T1000 (cell line): ENCODE measurements at regions not wholly inside any gene's neighbourhood (a gene's known extent, or its start where the extent isn't known, plus 50 kb on each side); places are given as distances from the start of the nearest gene placed in this dataset.
"Not testable (repeated sequence)": the region's sequence is repeated elsewhere in the genome, so short reads cannot be mapped to it uniquely, and the experiment has no call there.

Source experiments
- DNase-seq: peaks from one replicate; lab custom pipeline; 2025; ENCODE audit warnings: mixed read lengths; lab: John Stamatoyannopoulos, UW

DNA sequence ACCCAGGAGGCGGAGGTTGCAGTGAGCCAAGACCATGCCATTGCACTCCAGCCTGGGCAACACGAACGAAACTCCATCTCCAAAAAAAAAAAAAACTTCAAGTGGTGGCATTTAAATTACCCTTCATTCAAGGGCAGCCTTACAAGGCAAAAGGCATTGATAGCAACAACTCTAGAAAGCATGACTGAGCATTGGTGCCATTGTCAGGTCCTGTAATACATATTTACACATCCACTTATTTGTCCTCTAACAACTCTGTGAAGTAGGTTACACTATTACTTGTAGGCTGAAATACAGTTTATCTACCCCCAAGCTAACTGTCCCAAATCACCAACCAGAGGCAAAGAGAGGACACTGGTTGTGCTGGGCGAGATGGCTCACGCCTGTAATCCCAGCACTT lies 52.7 kb upstream of the LARP1 start:
- no peak for DNase-seq

DNA sequence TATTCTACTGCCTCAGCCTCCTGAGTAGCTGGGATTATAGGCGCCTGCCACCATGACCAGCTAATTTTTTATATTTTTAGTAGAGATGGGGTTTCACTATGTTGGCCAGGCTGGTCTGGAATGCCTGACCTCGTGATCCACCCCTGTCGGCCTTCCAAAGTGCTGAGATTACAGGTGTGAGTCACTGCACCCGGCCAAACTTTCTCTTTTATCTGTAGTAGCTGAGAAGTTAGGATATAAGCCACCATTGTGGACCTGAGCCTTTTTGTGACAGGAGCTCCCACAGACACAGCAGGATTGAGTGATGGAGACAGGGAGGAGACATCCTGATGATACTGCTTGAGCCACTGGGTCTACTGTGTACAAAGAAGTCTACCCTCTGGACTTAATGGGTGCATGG lies 53.5 kb upstream of the LARP1 start:
- DNase-seq = not testable (repeated sequence)

DNA sequence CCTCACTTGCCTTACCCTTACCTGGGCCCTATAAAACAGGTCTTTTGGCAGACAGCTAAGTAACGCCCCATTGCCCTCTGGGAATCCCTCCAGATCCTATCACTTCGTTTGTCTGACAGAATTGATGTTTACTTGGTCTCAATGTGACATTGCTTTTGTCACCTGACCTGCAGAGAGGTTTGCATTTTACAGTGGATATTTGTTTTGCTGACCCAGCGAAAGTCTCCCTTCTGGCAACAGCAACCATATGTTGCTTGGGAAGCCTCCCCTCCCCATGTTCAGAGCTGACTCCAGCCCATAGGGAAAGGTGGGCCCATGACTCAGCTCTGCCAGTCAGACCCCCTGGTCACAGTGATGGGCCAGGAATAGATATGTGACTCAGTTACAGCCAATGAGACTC lies 54.0 kb upstream of the LARP1 start:
- DNase-seq = no peak

DNA sequence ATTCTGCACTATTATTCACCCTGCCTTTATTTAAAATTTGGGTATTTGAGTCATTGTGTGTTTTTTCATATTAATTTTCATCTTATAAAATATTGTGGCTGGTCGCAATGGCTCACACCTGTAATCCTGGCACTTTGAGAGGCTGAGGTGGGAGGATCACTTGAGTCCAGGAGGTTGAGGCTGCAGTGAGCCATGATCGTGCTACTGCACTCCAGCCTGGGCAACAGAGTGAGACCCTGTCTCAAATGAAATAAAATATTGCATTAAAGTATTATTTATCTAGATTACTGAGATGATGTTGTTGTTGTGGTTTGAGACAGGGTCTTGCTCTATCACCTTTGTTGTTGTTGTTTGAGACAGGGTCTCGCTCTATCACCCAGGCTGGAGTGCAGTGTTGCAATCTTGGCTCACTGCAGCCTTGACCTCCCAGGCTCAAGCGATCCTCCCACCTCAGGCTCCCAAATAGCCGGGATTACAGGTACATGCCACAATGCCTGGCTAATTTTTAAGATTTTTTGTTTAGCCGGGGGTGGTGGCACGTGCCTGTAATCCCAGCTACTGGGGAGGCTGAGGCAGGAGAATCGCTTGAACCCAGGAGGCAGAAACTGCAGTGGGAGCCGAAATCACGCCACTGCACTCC lies 54.8 kb upstream of the LARP1 start:
- DNase-seq = not testable (repeated sequence)

DNA sequence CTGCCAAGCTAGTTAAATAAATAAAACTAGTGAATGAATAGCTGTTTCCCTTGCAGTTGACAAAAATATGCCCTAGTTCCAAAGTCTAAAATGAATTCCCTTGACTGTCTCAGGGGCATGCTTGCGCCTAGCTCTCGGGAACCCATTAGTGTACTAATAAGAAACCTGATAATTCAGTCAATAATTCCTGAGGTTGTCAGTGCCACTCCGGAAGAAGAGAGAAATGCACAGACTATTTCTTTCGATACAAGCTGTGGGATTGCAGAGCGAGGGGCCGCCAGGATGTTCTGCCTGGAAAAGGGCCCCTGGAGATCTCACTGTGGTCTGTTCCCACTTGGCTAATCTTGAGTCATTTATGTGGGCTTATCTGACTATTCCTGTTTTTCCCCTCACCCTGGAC lies 56.4 kb upstream of the LARP1 start:
- DNase-seq = no peak

DNA sequence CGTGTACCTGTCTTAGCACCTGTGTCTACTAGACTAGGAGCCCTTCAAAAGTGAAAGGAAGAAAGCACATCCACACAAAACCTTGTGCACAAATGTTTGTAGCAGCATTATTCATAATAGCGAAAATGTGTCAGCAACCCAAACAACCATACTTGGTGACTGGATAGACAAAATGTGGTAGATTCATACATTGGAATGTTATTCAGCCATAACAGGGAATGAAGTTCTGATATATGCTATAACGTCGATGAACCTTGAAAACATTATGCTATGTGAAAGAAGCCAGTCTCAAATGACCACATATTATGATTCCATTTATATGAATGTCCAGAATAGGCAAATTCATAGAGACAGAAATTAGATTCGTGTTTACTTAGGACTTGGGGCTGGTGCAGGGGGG lies 57.8 kb upstream of the LARP1 start:
- no peak for DNase-seq

DNA sequence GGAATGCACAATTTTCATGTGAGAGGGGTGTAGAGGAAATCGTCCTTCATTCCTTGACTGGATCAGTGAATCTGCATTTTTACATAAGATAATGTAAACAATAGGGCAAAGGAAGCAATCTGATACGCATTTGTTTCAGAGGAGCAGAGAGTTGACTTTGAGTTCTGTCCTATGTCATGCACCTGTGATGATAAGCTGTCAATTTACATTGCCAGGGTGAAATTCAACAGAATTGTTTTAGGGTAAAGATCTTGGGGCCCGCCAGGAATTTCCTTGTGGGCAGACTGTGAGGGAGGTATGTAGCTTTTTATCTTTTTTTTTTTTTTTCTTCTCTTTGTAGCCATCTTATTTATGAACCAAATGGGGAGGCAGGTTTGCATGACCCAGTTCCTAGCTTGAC lies 58.3 kb upstream of the LARP1 start:
- DNase-seq = no peak

DNA sequence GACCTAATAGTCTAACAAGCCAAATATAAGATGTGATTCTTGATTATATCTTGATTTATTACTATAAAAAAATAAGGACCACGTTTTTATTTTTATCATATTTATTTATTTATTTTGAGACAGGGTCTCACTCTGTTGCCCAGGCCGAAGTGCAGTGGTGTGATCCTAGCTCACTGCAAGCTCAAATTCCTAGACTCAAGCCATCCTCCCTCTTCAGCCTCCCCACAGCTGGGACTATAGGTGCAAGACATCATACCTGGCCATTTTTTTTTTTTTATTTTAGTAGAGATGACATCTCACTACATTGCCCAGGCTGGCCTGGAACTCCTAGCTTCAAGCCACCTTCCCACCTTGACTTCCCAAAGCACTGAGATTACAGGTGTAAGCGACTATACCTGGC lies 61.0 kb upstream of the LARP1 start:
- DNase-seq = no peak

DNA sequence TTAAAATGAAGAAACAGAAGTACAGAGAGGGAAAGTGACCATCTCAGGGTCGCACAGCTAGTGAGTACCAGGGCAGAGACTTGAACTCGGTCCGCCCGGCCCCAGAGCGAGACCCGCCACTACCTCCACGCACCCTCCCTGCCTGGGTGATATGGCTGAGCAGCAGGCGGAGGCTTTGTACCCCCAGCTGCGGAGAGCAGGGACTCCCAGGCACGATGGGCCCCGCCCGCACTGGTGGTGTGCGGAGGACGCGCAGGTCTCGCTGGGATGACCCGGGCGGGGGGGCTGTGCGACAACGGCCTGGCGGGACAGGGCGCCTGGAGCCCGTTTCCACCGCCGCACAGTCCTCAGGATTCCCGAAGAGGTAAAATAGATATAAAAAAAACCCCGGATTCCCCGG lies 64.7 kb upstream of the LARP1 start:
- DNase-seq = no peak

DNA sequence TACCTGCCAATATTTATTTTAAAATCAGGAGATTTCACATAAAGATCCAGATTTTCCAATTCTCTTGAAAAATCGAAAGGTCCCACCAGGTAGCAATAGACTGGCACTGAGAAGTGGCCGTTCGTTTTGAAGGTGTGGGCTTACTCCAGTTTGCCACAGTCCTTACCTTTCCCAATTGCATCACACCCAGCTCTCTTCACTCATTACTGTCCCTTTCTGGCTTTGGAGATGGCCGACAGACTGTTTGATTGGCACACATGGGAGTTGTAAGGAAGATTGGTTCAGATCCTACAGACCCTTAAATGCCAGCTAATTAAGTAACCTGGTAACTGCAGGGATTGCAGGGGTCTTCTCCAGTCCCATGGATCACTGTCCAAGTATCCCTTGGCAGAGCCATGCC lies 68.7 kb upstream of the LARP1 start:
- DNase-seq = no peak

DNA sequence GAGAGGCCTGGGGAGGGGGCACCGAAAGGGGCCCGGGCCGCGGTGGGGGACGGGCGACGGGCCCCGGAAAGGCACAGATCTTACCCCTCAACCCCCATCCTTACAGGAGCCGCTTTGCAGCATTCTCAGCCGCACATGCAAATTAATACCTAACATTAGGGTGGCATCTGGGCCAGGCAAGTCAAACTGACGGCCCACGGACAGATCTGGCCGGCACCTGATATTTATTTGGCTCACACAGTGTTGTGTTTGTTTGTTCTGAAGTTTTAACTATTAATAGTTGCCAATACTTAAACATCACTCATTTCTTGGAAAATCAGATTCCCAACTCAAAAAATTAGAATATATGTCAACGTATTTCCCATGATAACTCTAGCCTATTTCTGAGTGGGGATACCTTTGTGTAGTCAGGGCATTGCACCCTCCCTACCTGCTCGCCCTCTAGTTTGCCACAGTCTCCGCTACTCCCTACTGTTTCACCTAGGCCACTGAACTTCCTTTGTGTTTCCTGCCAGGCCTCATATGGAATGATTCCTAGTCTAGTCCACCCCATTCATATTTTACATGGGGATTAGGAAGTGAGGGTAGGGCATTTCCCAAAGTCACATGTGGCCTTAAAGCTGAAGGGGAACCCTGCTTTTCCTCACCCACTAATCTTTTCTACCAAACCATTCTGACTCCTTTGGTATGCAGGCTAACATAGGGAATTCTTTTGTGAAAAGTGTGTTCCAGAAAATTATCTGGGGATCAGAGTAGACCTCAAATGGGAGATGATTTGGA lies 71.9 kb upstream of the LARP1 start:
- DNase-seq = no peak

DNA sequence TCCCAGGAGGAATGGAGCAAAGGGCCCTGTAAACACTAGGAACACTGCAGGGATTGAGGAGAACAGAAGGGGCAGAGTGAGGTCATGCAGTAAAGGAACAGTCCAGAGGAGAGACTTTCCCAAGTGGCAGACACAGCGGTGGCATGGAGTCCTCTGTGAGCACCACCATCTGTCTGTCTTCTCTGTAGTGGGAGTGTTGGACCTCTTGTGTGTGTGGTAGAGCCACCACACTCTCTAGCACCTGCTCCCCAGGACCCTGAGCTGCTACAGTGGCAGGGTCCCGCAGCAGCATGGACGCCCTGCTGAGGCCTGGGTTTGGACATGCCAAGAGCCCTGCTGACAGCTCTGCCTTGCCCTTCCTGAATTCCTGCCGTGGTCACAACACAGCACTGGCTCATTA lies 75.7 kb upstream of the LARP1 start:
- no peak for DNase-seq

DNA sequence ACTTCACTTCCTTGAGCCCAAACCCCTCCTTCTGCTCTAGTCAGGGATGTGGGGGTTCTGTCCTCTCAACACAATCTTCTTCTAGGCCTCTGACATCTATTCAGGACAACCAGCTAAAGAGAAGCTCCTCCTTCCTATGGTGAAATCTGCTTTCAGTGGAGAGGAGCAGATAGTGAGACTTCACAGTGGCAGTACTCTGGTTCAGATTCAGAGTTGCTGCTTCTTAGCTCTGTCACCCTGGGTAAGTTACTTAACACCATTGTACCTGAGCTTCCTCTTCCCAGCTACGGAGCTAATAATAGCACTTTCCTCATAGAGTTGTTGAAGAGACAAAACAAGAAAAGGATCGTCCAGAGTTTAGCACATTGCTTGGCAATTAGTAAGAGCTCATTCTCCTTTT lies 77.3 kb upstream of the LARP1 start:
- no peak for DNase-seq

DNA sequence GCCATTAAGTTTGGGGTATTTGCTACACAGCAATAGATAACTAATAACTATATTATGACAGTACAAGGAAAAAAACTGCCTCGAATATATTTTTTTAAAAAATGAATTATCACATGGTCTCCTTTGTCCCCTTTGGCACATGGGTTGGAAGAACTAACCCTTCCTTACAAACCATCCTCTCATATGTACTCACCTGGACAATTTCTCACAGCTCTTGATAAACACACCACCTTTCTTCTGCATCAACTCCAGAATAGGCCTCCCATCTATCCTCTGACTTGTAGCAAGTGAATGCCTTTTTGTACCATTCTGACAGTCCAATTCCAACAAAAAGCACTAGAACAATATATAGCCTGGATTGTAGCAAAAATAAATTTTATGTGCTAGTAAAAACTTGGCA lies 78.7 kb upstream of the LARP1 start:
- DNase-seq = no peak

DNA sequence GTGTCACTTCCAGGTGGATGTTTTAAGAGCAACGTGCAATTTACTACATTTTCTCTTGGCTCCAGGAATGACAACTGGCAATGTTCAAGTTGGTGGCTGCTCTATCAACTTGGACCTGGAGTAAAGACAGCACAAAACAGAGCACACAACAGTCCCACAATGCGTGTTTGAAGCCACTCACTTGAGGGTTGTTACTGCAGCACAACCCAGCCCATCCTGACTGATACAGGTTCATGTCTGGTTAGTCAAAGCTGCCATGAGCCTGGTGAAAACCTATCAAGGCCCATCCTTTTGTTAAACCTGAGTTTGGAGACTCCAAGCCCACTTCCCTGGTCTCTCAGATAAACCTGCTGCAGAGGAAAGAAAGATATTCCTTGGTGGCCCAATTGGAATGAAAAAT lies 81.1 kb upstream of the LARP1 start:
- DNase-seq = no peak

DNA sequence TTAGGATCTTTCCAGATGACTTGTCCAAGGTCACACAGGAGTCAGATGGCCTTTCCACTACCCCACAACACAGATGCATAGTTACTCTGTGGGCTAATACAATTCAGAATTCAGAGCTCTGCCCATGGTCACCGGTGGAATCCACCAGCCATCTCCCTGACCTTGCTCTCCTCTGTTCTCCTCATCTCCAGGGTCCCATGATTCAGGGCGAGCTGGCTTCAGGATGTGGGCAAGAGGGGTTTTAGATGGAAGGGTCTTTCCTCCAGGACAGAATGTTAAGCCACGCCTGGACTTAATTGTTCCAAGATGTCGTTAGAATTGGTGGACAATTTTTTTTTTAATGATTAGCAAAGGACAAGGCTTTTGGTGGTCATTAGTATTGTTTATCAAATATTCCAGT lies 81.7 kb upstream of the LARP1 start:
- DNase-seq = no peak

DNA sequence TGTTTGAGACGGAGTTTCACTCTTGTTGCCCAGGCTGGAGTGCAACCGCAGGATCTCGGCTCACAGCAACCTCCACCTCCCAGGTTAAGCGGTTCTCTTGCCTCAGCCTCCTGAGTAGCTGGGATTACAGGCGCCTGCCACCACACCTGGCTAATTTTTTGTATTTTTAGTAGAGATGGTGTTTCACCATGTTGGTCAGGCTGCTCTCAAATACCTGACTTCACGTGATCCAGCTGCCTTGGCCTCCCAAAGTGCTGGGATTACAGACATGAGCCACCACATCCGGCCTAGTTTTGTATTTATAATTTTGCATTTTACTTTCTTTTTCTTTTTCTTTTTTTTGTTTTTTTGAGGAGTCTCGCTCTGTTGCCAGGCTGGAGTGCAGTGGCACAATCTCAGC lies 85.3 kb upstream of the LARP1 start:
- DNase-seq = not testable (repeated sequence)

DNA sequence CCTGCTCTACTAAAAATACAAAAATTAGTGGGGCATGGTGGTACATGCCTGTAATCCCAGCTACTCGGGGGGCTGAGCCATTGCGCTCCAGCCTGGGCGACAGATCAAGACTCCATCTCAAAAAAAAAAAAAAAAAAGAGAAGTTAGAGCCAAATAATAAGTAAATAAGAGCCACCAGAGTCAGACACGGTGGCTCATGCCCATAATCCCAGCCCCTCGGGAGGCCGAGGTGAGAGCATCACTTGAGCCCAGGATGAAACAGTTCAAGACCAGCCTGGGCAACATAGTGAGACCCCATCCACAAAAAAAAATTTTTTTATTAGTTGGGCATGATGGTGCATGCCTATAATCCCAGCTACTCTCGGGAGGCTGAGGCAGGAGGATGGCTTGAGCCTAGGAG lies 85.8 kb upstream of the LARP1 start:
- DNase-seq = no peak

DNA sequence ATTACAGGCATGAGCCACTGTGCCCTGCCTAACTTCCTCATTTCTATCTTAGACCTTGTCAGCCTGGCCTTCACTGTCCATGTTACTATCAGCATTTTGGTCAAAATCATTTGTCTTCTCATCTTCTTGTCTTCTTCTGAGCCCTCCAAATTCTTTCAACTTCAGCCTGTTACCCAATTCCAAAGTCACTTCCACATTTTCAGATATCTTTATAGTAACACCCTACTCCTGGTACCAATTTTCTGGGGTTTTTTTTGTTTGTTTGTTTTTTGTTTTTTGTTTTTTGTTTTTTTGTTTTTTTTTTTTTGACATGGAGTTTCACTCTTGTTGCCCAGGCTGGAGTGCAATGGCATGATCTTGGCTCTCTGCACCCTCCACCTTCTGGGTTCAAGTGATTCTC lies 90.3 kb upstream of the LARP1 start:
- DNase-seq = no peak

DNA sequence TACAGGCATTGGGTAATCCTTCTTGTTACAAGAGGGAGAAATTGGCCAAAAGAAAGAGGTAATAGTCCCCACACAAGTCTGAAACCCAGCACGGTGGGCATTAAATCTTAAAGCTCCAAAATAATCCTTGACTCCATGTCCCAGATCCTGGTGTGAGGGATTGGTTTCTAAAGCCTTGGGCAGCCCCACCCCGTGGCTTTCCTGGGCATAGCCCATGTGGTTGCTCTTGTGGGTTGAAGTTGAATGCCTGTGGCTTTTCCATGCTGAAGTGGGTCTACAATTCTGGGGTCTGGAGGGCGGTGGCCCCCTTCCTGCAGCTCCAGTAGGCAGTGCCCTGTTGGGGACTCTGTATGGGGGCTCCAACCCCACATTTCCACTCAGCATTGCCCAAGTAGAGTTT lies 91.8 kb upstream of the LARP1 start:
- DNase-seq = no peak

DNA sequence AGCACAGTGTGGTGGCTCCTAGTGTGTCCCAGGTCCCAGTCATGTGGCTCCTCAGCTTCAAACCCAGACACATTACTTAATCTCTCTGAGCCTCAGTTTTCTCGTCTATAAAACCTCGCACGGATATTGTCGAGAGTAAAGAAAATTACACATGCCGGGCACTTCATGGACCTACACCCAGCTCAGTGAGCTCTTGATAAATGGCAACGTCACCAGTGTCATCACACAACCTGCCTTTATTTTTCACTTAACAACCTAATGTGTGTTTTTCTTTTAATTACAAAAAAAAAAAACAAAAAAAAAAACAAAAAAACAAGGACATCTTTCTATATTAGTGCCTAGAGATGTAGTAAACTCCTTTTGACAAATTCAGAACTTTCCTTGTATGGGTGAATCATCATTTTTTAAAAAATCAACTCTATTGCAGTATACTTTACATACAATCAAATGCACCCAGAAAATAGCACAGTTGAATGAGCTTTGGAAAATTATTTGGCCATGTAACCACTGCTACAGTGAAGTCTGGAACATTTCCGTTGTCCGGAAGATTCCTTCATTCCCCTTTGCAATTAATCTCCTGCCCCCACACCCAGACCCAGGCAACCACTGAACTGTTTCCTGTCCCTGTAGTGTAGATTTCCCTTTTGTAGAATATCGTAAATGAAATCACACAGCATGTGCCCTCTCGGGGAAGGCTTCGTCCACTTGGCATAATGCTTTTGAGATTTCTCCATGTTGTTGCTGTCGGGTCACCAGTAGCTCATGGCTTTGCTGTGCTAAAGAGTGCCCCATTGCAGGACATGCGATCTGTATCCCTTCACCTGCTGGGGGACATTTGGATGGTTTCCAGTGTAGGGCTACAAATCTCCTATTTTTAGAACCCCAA lies 100.4 kb upstream of the LARP1 start:
- DNase-seq = no peak

DNA sequence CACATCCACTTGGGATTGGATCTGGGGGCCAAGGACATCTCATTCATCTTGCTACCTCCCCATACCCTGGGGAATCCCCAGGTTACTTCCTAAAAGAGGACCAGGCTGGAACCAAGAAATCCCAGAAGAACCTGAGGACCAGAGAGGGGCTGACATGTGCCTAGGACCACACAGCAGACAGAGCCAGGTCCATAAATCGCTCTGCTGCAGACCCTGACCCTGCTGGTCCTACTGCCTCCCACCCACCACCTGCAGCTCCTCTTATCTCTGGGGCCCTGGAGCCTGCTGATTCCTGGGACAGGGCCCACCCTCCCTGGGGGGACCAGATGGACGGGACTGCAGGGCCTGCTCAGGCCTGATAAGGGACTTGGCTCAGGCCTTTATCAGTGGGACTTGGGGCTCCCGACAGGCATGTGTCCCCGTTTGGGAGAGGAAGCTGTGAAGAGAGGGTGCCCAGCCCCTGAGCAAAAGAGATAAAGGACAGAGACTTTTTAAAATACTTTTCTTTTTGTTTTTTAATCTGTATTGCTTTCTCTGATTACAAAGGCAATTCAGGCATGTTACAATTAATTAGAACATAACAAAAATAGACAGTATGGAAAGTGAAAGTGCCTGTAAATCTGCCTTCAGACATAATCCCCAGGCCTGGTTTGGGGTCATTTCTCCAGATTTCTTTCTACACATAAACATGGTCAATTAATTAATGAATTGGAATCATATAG lies 101.3 kb upstream of the LARP1 start:
- no peak for DNase-seq
